SK-N-SH treated with all-trans-retinoic acid at 6 μM for 48 hours (cell line): ENCODE measurements at regions not wholly inside any gene's neighbourhood (a gene's known extent, or its start where the extent isn't known, plus 50 kb on each side); places are given as distances from the start of the nearest gene placed in this dataset.

ENCODE experiments used
- PATZ1 ChIP-seq: fragments of 250-450 bp; sonication (Bioruptor Pico); IDR thresholded peaks from 2 replicates; pipeline ENCODE4 v1.8.0; 2020; ENCODE audit warnings: mild to moderate bottlenecking, moderate library complexity, borderline replicate concordance
- ZNF565 ChIP-seq: fragments of 450-650 bp; formaldehyde crosslinking; conservative IDR thresholded peaks from 2 replicates; pipeline ENCODE4 v1.5.0; 2020; ENCODE audit warnings: low read depth, mild to moderate bottlenecking, moderate library complexity
- TF ChIP-seq, protein P1 (sequence below): fragments of 250-450 bp; sonication (Bioruptor Pico); IDR thresholded peaks from 2 replicates; pipeline ENCODE4 v1.5.0; 2020; ENCODE audit warnings: mild to moderate bottlenecking, moderate library complexity

- TF ChIP-seq PATZ1 = no peak
- TF ChIP-seq, protein P1, sequence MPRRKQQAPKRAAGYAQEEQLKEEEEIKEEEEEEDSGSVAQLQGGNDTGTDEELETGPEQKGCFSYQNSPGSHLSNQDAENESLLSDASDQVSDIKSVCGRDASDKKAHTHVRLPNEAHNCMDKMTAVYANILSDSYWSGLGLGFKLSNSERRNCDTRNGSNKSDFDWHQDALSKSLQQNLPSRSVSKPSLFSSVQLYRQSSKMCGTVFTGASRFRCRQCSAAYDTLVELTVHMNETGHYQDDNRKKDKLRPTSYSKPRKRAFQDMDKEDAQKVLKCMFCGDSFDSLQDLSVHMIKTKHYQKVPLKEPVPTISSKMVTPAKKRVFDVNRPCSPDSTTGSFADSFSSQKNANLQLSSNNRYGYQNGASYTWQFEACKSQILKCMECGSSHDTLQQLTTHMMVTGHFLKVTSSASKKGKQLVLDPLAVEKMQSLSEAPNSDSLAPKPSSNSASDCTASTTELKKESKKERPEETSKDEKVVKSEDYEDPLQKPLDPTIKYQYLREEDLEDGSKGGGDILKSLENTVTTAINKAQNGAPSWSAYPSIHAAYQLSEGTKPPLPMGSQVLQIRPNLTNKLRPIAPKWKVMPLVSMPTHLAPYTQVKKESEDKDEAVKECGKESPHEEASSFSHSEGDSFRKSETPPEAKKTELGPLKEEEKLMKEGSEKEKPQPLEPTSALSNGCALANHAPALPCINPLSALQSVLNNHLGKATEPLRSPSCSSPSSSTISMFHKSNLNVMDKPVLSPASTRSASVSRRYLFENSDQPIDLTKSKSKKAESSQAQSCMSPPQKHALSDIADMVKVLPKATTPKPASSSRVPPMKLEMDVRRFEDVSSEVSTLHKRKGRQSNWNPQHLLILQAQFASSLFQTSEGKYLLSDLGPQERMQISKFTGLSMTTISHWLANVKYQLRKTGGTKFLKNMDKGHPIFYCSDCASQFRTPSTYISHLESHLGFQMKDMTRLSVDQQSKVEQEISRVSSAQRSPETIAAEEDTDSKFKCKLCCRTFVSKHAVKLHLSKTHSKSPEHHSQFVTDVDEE (CRISPR knock-in tag) = no peak
- TF ChIP-seq ZNF565 (CRISPR knock-in tag) = no peak
These were observed 311.6 kb upstream of the PIK3C3 start for GRCh38 chr18:41643427-41643826.
